ENCODE measurements at regions not wholly inside any gene's neighbourhood (a gene's known extent, or its start where the extent isn't known, plus 50 kb on each side); places are given as distances from the start of the nearest gene placed in this dataset.
"Not testable (repeated sequence)": the region's sequence is repeated elsewhere in the genome, so short reads cannot be mapped to it uniquely, and the experiment has no call there.

DNA sequence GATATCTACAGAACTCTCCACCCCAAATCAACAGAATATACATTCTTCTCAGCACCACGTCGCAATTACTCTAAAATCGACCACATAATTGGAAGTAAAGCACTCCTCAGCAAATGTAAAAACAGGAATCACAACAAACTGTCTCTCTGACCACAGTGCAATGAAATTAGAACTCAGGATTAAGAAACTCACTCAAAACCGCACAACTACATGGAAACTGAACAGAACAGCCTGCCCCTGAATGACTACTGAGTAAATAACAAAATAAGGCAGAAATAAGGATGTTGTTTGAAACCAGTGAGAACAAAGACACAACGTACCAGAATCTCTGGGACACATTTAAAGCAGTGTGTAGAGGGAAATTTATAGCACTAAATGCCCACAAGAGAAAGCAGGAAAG, 156.3 kb upstream of the SPRY1 start:
- peaks cover 12% of the 10 kb centered on the region for H3K9me3 Mint-ChIP-seq
- DNase-seq (ENCODE audit: low spot score); H3K4me1 Mint-ChIP-seq (ENCODE audit: low read depth); H3K27me3 Mint-ChIP-seq (ENCODE audit: low read depth); H3K36me3 Mint-ChIP-seq (ENCODE audit: low read depth); H3K27ac Mint-ChIP-seq; H3K4me3 Mint-ChIP-seq: not testable (repeated sequence)

DNA sequence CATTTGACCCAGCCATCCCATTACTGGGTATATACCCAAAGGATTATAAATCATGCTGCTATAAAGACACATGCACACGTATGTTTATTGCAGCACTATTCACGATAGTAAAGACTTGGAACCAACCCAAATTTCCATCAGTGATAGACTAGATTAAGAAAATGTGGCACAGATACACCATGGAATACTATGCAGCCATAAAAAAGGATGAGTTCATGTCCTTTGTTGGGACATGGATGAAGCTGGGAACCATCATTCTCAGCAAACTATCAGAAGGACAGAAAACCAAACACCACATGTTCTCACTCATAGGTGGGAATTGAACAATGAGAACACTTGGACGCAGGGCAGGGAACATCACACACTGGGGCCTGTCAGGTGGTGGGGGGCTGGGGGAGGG, 153.4 kb upstream of the SPRY1 start:
- not testable (repeated sequence) for H3K4me3 Mint-ChIP-seq; DNase-seq (ENCODE audit: low spot score); H3K36me3 Mint-ChIP-seq (ENCODE audit: low read depth); H3K4me1 Mint-ChIP-seq (ENCODE audit: low read depth); H3K27me3 Mint-ChIP-seq (ENCODE audit: low read depth); H3K27ac Mint-ChIP-seq
- H3K9me3 Mint-ChIP-seq: peaks cover 12% of the 10 kb centered on the region

DNA sequence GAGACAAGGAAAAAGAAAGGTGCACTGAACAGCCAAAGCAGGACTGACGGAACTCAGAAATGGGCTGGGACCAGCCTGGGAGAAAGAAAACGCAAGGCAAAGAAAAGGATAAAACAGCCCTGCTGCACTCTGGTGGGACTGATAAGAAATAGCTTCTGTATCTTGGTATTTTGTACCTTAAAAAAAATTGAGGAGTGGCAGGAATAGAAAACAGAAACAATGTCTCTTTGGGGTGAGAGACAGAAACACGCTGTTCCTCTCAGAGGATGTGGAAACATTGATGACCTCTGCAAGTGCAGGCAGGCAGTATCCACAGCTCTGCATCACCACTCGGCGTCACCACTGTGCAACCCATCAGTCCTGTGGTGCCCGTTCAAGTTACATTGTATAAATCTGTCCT, 152.5 kb upstream of the SPRY1 start:
- Mint-ChIP-seq H3K36me3 (ENCODE audit: low read depth) (peaks cover 2% of the 10 kb centered on the region), H3K4me1 (ENCODE audit: low read depth) (no peaks in the 10 kb centered on the region), H3K4me3 (no peak overlapping the region), H3K27ac (no peak overlapping the region), H3K9me3 (peaks cover 12% of the 10 kb centered on the region), H3K27me3 (ENCODE audit: low read depth) (no peaks in the 10 kb centered on the region)
- no peak for DNase-seq (ENCODE audit: low spot score)

DNA sequence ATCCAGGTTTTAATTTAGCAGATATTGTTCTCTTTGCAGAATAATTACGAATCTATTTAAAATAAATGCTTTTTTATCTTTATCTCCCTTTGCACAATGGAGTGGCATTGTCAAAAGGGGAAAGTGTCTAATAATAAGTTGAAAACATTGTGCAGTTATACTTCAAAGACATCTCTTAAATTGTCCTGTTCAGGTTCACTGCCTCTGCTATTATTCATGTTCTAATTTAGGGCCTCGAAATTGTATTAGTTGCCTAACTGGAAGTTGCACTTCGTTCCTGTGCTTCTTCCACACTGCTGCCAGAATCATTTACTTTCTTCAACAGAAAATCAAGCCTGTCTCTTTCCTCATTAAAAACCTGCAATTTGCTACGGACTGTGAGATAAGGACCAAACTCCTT, 150.5 kb upstream of the SPRY1 start:
- Mint-ChIP-seq H3K27me3 (ENCODE audit: low read depth) (no peaks in the 10 kb centered on the region), H3K4me1 (ENCODE audit: low read depth) (no peaks in the 10 kb centered on the region), H3K27ac (no peak overlapping the region), H3K9me3 (peaks cover 6% of the 10 kb centered on the region), H3K36me3 (ENCODE audit: low read depth) (peaks cover 2% of the 10 kb centered on the region), H3K4me3 (no peak overlapping the region)
- no peak for DNase-seq (ENCODE audit: low spot score)

DNA sequence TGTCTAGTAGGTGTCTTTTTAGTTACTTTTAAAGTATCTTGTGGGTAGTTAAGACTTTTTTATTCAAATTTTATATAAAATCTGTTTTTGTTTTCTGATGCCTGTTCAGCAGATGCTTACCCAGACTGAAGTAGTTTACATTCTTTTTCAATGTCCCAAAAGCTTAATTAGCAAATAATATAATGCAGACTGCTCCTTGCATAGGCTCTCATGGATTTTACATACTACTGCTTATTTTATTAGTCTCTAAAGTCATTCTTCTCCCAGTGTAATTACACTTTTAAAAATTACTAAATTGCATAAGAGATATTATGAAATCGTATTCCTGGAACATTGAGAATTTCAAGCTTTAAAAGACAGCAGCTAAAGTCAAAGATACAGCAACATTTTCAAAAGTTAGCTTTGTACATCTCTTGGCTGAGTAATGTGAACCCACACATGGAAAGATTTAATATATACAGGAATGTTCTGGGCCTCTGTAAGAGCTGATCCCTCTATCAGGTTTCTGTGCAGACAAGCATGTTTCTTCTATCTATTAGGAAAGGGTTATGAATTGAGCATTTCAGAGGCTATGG, 148.4 kb upstream of the SPRY1 start:
- Mint-ChIP-seq H3K27me3 (ENCODE audit: low read depth) (no peaks in the 10 kb centered on the region), H3K4me3 (no peak overlapping the region), H3K9me3 (no peaks in the 10 kb centered on the region), H3K36me3 (ENCODE audit: low read depth) (no peaks in the 10 kb centered on the region), H3K4me1 (ENCODE audit: low read depth) (no peaks in the 10 kb centered on the region), H3K27ac (no peak overlapping the region)
- DNase-seq (ENCODE audit: low spot score): no peak

DNA sequence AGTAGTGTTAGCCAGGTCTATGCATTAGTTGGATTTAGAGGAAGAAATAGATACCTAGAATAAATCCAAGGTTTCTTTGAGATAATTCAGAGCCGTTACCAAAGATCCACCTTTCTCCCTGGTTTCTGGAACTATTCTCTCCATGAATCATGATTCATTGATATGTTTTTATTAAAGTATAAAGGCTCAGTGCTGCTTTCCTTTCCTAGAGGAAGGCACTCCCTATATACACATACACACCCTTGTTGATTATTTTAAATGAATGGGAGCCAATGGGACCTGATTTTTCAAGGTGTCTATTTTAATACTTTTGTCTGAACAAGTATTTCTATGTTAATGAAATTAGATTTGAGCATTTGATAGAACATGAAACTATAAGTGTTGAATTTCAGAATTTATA, 146.8 kb upstream of the SPRY1 start:
- Mint-ChIP-seq H3K9me3 (no peaks in the 10 kb centered on the region), H3K4me1 (ENCODE audit: low read depth) (no peaks in the 10 kb centered on the region), H3K4me3 (no peak overlapping the region), H3K36me3 (ENCODE audit: low read depth) (no peaks in the 10 kb centered on the region), H3K27ac (no peak overlapping the region), H3K27me3 (ENCODE audit: low read depth) (no peaks in the 10 kb centered on the region)
- DNase-seq (ENCODE audit: low spot score): no peak

DNA sequence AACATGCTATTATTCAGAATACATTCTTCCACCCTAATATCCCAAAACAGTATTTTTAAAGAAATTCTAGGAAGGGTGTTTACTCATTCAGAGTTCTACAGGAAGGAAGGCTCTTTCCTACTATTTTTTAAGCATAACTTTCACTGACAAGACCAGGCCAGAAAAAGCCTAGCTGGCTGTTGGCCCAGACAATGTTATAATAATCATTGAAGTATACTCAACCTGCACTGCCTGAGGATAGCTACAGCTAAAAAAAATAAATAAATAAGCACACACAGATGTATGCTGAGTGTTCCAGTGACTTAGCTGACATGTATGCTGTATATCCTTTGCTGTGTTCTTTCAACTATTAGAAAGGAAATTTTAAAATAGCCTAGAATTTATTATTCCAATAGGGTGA, 145.8 kb upstream of the SPRY1 start:
- Mint-ChIP-seq H3K36me3 (ENCODE audit: low read depth) (no peaks in the 10 kb centered on the region), H3K4me3 (no peak overlapping the region), H3K4me1 (ENCODE audit: low read depth) (no peaks in the 10 kb centered on the region), H3K27me3 (ENCODE audit: low read depth) (no peaks in the 10 kb centered on the region), H3K9me3 (no peaks in the 10 kb centered on the region), H3K27ac (no peak overlapping the region)
- no peak for DNase-seq (ENCODE audit: low spot score)

DNA sequence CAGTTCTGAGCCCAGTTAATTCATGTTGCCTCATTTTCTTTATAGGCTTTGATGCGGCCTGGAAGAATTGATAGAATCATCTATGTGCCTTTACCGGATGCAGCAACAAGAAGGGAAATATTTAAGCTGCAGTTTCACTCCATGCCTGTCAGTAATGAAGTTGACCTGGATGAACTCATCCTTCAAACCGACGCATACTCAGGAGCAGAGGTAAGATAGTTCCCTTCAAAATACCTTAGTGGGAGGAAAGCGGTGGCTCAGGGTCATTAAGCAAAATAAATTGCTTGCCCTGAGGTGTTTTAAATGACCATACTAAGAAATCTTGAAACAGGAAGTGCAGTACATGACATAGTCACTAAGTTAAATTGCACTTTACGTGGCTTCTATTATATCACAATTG, 140.6 kb upstream of the SPRY1 start:
- H3K4me1 Mint-ChIP-seq (ENCODE audit: low read depth): peaks cover 2% of the 10 kb centered on the region
- peaks cover 7% of the 10 kb centered on the region for H3K36me3 Mint-ChIP-seq (ENCODE audit: low read depth)

DNA sequence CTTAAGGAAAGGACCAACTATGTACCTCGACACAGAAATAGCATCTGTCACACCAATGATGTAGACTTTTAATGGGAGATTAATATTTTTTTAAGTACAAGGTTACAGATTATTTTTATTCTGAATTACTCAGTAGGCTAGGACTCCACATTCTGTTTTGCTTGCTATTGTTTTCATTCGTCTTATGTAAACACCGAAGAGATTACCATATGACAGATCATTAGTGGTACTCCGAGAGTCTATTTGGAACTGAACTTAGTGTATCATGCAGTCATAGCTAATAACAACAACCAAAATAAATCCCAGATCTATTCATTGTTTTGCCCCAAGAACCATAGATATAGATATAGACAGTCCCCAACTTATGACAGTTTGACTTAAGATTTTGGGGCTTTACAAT, 139.7 kb upstream of the SPRY1 start:
- Mint-ChIP-seq H3K4me3 (no peak overlapping the region), H3K9me3 (no peaks in the 10 kb centered on the region), H3K27ac (no peak overlapping the region), H3K36me3 (ENCODE audit: low read depth) (peaks cover 7% of the 10 kb centered on the region), H3K27me3 (ENCODE audit: low read depth) (no peaks in the 10 kb centered on the region), H3K4me1 (ENCODE audit: low read depth) (peaks cover 2% of the 10 kb centered on the region)
- DNase-seq (ENCODE audit: low spot score): no peak

More for the DNA sequence above, 140.6 kb upstream of the SPRY1 start:
- Mint-ChIP-seq H3K4me3 (no peak overlapping the region), H3K27ac (no peak overlapping the region), H3K27me3 (ENCODE audit: low read depth) (no peaks in the 10 kb centered on the region), H3K9me3 (no peaks in the 10 kb centered on the region)
- DNase-seq (ENCODE audit: low spot score): no peak

DNA sequence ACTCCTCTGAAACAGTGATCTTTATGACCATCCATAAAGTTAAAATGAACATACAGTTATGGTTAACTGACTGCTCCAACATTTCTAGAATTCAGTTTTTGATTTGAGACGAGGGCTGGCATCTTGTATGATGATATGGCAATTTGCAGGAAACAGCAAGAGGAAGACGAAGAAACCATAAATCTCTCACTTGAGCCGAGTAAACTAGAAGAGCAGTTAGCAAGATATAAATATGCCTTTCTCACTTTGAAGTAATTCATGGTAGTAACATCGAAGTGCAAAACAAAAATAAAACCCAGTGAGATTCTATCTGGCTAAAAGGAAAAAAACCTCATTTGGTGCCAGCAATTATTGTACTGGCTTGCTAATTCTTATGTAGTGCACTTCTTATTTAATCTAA, 139.0 kb upstream of the SPRY1 start:
- Mint-ChIP-seq H3K9me3 (no peaks in the 10 kb centered on the region), H3K4me1 (ENCODE audit: low read depth) (peaks cover 2% of the 10 kb centered on the region), H3K27ac (no peak overlapping the region), H3K4me3 (no peak overlapping the region), H3K36me3 (ENCODE audit: low read depth) (peaks cover 7% of the 10 kb centered on the region), H3K27me3 (ENCODE audit: low read depth) (no peaks in the 10 kb centered on the region)
- DNase-seq (ENCODE audit: low spot score): no peak

DNA sequence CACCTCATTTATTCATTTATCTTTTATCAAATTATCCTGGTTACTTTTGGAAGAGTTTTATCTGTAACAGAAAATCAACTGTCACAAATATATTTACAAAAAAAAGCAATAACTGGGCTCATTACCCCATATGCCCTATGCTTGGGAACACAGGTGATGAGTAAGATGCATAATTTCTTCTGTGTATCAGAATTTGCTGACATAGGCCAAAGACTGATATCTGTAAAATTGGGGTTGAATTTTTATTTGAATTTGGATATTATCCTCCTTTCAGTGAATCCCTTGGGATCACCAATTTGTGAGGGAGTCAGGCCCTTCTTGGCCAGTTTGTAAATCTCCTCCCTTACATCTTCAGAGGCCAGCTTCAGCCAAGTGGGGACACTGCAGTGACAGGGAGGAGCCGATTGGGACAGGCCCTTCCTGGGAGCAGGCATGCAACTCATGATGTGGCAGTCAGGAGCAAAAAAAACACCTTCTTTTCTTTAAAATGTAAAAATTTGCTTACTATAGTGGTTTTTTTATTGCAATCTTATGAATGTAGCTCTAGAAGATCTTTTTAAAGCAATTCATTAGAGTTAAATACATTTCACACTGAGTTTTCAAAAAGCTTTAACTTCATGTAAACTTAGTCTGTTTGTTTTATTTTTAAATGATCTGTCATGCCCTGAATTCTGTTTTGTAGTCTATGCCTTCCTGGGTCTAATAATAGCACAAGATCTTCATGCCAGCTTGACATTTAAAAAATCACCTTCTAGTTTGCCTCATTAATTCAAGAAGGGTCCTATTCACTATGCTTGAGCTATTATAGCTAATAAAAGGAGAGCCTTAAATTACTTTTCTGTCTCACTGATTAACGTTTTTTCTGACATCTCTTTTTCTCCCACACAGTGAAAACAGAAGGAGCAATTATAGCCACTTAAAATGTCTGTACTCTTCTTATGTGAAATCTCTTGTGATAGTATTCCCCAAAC, 136.6 kb upstream of the SPRY1 start:
- no peak for DNase-seq (ENCODE audit: low spot score)
- Mint-ChIP-seq H3K4me3 (no peak overlapping the region), H3K27ac (no peak overlapping the region), H3K36me3 (ENCODE audit: low read depth) (peaks cover 7% of the 10 kb centered on the region), H3K27me3 (ENCODE audit: low read depth) (no peaks in the 10 kb centered on the region), H3K9me3 (no peaks in the 10 kb centered on the region), H3K4me1 (ENCODE audit: low read depth) (peaks cover 2% of the 10 kb centered on the region)

DNA sequence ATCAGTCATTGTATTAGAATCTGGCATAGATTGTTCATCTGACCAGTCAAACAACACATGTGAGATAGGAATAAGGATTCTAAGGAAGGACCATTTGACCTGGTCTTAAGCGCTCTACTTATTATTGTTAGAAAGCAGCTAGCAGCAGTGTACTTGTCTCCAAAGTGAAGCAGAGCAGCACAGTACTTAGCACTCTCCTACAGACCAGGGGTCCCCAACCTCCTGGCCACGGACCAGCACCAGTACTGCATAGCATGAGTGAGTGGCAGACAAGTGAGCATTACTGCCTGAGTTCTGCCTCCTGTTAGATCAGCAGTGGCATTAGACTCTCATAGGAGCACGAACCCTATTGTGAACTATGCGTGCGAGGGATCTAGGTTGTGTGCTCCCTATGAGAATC, 135.9 kb upstream of the SPRY1 start:
- DNase-seq (ENCODE audit: low spot score): no peak
- Mint-ChIP-seq H3K36me3 (ENCODE audit: low read depth) (peaks cover 7% of the 10 kb centered on the region), H3K4me3 (no peak overlapping the region), H3K9me3 (no peaks in the 10 kb centered on the region), H3K27ac (no peak overlapping the region), H3K4me1 (ENCODE audit: low read depth) (peaks cover 2% of the 10 kb centered on the region), H3K27me3 (ENCODE audit: low read depth) (no peaks in the 10 kb centered on the region)

DNA sequence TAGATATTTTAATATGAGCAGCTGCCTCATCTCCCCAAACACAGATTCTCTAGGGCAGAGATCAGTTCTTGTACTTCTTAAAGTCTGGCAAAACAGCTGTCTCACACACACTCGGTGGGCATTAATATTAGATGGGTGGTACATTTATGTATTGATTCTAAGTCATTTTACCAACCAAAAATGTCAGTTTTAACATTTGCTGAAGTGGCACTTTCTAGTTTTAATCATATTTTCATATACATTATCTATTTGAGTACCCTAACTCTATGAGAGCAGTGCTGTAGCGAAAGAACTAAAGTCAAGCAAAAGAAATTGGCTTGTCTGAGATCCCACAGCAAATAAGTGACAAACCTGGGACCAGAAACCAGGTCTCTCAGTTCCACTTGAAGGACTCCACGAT, 134.5 kb upstream of the SPRY1 start:
- H3K27ac Mint-ChIP-seq: no peak overlapping the region
- no peak for DNase-seq (ENCODE audit: low spot score)
- H3K4me1 Mint-ChIP-seq (ENCODE audit: low read depth): peaks cover 2% of the 10 kb centered on the region
- peaks cover 3% of the 10 kb centered on the region for H3K36me3 Mint-ChIP-seq (ENCODE audit: low read depth)
- H3K9me3 Mint-ChIP-seq: no peaks in the 10 kb centered on the region
- H3K27me3 Mint-ChIP-seq (ENCODE audit: low read depth): no peaks in the 10 kb centered on the region
- no peak overlapping the region for H3K4me3 Mint-ChIP-seq

DNA sequence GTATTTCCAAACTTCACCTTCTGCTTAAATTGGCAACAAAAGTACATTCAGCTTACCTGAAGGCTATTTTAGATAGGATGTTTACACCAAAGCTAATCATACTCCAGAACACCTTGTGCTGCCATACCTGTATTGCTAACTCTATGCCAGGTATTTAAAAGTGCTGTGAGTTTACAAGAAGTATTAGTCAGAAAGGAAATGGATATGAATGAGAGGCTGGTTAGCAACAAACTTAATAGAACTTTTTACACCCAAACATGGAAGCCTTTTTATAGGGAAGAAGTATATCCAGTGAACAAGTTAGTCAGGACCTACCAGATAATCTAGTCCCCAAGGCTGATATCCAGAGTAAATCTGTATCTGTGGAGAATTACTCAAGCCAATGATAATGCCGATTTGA, 131.2 kb upstream of the SPRY1 start:
- H3K9me3 Mint-ChIP-seq: no peaks in the 10 kb centered on the region
- no peak for DNase-seq (ENCODE audit: low spot score)

More for the DNA sequence above, 131.2 kb upstream of the SPRY1 start:
- Mint-ChIP-seq H3K36me3 (ENCODE audit: low read depth) (no peaks in the 10 kb centered on the region), H3K4me1 (ENCODE audit: low read depth) (no peaks in the 10 kb centered on the region), H3K27ac (no peak overlapping the region), H3K27me3 (ENCODE audit: low read depth) (no peaks in the 10 kb centered on the region), H3K4me3 (no peak overlapping the region)
